K562 (cell line): ENCODE measurements at regions not wholly inside any gene's neighbourhood (a gene's known extent, or its start where the extent isn't known, plus 50 kb on each side); places are given as distances from the start of the nearest gene placed in this dataset.

Experiments used
- JUNB ChIP-seq: fragments of 450-650 bp; formaldehyde crosslinking; conservative IDR thresholded peaks from 2 replicates; pipeline ENCODE4 v1.4.0; 2020; ENCODE audit warnings: mild to moderate bottlenecking
- MYNN ChIP-seq, 2 experiments: sonication (generic); formaldehyde crosslinking in 1 of 2; IDR thresholded peaks; 2 replicates each; pipeline versions ENCODE4 v1.5.0 to v1.6.1; 2016 to 2020; ENCODE audit warnings: antibody characterized with exemption in 1 of 2, missing genetic modification reagents in 1 of 2
- SRF ChIP-seq, 2 experiments: fragments of 250-450, 450-650 bp in 1 of 2; sonication (Bioruptor Pico) in 1 of 2; sonication (generic) in 1 of 2; formaldehyde crosslinking; IDR thresholded peaks; 2 replicates each; pipeline versions ENCODE4 v1.5.0 to v1.5.1; 2020 to 2022; ENCODE audit warnings: mild to moderate bottlenecking in 1 of 2, missing genetic modification reagents in 1 of 2
- ZNF133 ChIP-seq: fragments of 250-450 bp; sonication (Bioruptor Pico); IDR thresholded peaks from 2 replicates; pipeline ENCODE4 v1.4.0; 2020; ENCODE audit warnings: mild to moderate bottlenecking
- TF ChIP-seq, protein P1 (sequence below): fragments of 450-650 bp; IDR thresholded peaks from 2 replicates; pipeline ENCODE4 v1.6.1; 2017; ENCODE audit warnings: mild to moderate bottlenecking, moderate library complexity

DNA sequence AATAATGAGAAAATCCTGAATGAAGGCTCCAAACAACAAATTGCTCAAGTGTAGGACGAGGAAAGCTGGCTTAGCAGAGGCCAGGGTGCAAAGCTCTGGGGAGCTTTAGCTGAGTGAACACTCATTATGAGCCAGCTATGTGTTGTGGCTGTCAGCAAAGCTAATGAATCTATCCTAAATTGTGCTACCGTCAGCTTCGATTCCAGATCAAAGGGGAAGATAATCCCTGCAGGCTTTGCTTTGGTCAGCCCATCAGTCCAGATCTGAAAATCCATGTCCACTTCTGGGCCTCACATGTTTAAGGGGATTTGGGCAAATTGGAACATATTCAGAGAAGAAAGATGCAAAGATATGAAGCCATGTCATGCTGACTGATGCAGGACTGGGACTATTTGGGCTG is 180.9 kb upstream of the ZBED5 start:
- TF ChIP-seq JUNB (no peak), SRF (CRISPR knock-in tag; IDR thresholded peaks at IDR 0.05) (no peak), ZNF133 (no peak), MYNN (IDR thresholded peaks at IDR 0.05) (no peak), MYNN (CRISPR knock-in tag; IDR thresholded peaks at IDR 0.05) (no peak)
- TF ChIP-seq, protein P1, sequence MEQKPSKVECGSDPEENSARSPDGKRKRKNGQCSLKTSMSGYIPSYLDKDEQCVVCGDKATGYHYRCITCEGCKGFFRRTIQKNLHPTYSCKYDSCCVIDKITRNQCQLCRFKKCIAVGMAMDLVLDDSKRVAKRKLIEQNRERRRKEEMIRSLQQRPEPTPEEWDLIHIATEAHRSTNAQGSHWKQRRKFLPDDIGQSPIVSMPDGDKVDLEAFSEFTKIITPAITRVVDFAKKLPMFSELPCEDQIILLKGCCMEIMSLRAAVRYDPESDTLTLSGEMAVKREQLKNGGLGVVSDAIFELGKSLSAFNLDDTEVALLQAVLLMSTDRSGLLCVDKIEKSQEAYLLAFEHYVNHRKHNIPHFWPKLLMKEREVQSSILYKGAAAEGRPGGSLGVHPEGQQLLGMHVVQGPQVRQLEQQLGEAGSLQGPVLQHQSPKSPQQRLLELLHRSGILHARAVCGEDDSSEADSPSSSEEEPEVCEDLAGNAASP: no peak
